H9 (cell line): ENCODE measurements at regions not wholly inside any gene's neighbourhood (a gene's known extent, or its start where the extent isn't known, plus 50 kb on each side); places are given as distances from the start of the nearest gene placed in this dataset.

Source experiments
- DNase-seq: peaks from one replicate; pipeline ENCODE4 v3.0.0-alpha.2; 2017
- H2AFZ ChIP-seq: one replicate; pipeline ENCODE4 v1.6.1; 2013; ENCODE audit warnings: mild to moderate bottlenecking, low read length, control low read depth, moderate library complexity
- H2AK5ac ChIP-seq: 2 replicates; pipeline ENCODE4 v1.6.1; 2013; ENCODE audit warnings: low read length, control low read depth, mixed read lengths; ENCODE audit not compliant: insufficient read length
- H2BK120ac ChIP-seq: one replicate; pipeline ENCODE4 v1.6.1; 2013; ENCODE audit warnings: low read depth, mild to moderate bottlenecking, low read length, control low read depth, inconsistent platforms; ENCODE audit not compliant: poor library complexity, severe bottlenecking
- H2BK12ac ChIP-seq: 2 replicates; pipeline ENCODE4 v1.6.1; 2013; ENCODE audit warnings: low read length, control low read depth, mixed read lengths, low read depth; ENCODE audit not compliant: insufficient read length
- H2BK15ac ChIP-seq: 2 replicates; pipeline ENCODE4 v1.6.1; 2013; ENCODE audit warnings: low read depth, low read length, control low read depth
- H2BK20ac ChIP-seq: one replicate; pipeline ENCODE4 v1.6.1; 2013; ENCODE audit warnings: low read depth, mild to moderate bottlenecking, low read length, control low read depth, inconsistent platforms; ENCODE audit not compliant: poor library complexity, severe bottlenecking
- H2BK5ac ChIP-seq: 2 replicates; pipeline ENCODE4 v1.6.1; 2013; ENCODE audit warnings: low read length, control low read depth, mixed read lengths; ENCODE audit not compliant: insufficient read length
- H3K14ac ChIP-seq: 2 replicates; pipeline ENCODE4 v1.6.1; 2013; ENCODE audit warnings: low read length, control low read depth; ENCODE audit not compliant: insufficient read depth
- H3K18ac ChIP-seq: 2 replicates; pipeline ENCODE4 v1.6.1; 2013; ENCODE audit warnings: low read depth, mild to moderate bottlenecking, mixed read lengths, low read length, control low read depth; ENCODE audit not compliant: insufficient read length
- H3K23ac ChIP-seq: 2 replicates; pipeline ENCODE4 v1.6.1; 2013; ENCODE audit warnings: low read length, control low read depth, mixed read lengths, low read depth; ENCODE audit not compliant: insufficient read length
- H3K23me2 ChIP-seq: 2 replicates; pipeline ENCODE4 v1.6.1; 2013; ENCODE audit warnings: low read depth, mild to moderate bottlenecking, mixed read lengths, low read length, control low read depth; ENCODE audit not compliant: insufficient read length, poor library complexity, severe bottlenecking
- H3K27ac ChIP-seq: 2 replicates; pipeline ENCODE4 v1.5.1; 2013; ENCODE audit warnings: low read length, control low read depth, mixed read lengths, low read depth; ENCODE audit not compliant: insufficient read length
- H3K27me3 ChIP-seq: 2 replicates; pipeline ENCODE4 v1.6.1; 2013; ENCODE audit warnings: low read length, control low read depth, inconsistent platforms; ENCODE audit not compliant: insufficient read depth
- H3K4ac ChIP-seq: 2 replicates; pipeline ENCODE4 v1.6.1; 2013; ENCODE audit warnings: low read depth, mild to moderate bottlenecking, control low read depth, inconsistent platforms, low read length, moderate library complexity
- H3K4me1 ChIP-seq: 2 replicates; pipeline ENCODE4 v1.6.1; 2013; ENCODE audit warnings: low read length, control low read depth, inconsistent platforms; ENCODE audit not compliant: insufficient read depth
- H3K4me2 ChIP-seq: 2 replicates; pipeline ENCODE4 v1.6.1; 2013; ENCODE audit warnings: low read length, control low read depth, mixed read lengths; ENCODE audit not compliant: insufficient read length, insufficient read depth
- H3K56ac ChIP-seq: 2 replicates; pipeline ENCODE4 v1.6.1; 2013; ENCODE audit warnings: low read depth, mild to moderate bottlenecking, mixed read lengths, low read length, control low read depth; ENCODE audit not compliant: insufficient read length
- H3K79me1 ChIP-seq: 2 replicates; pipeline ENCODE4 v1.6.1; 2013; ENCODE audit warnings: low read depth, mild to moderate bottlenecking, moderate library complexity, low read length, control low read depth, inconsistent platforms; ENCODE audit not compliant: insufficient read depth, poor library complexity, severe bottlenecking
- H3K79me2 ChIP-seq: 2 replicates; pipeline ENCODE4 v1.6.1; 2013; ENCODE audit warnings: low read length, control low read depth, inconsistent platforms; ENCODE audit not compliant: insufficient read depth
- H3K9ac ChIP-seq: 2 replicates; pipeline ENCODE4 v1.6.1; 2013; ENCODE audit warnings: low read length, control low read depth, mixed read lengths; ENCODE audit not compliant: insufficient read length; ENCODE audit errors: extremely low read depth
- H3K9me3 ChIP-seq: one replicate; pipeline ENCODE4 v1.6.1; 2013; ENCODE audit warnings: low read depth, low read length, inconsistent platforms; ENCODE audit not compliant: control insufficient read depth
- H3T11ph ChIP-seq: one replicate; pipeline ENCODE4 v1.6.1; 2013; ENCODE audit warnings: mild to moderate bottlenecking, low read length, control low read depth, inconsistent platforms
- H4K20me1 ChIP-seq: one replicate; pipeline ENCODE4 v1.6.1; 2013; ENCODE audit not compliant: control insufficient read depth, insufficient read length, insufficient read depth
- H4K5ac ChIP-seq: 2 replicates; pipeline ENCODE4 v1.6.1; 2013; ENCODE audit warnings: low read depth, mild to moderate bottlenecking, mixed read lengths, low read length, control low read depth; ENCODE audit not compliant: insufficient read length
- H4K8ac ChIP-seq: replicated peaks from 2 replicates; pipeline ENCODE4 v1.6.1; 2013; ENCODE audit warnings: low read length, control low read depth, mixed read lengths, low read depth; ENCODE audit not compliant: insufficient read length
- H4K91ac ChIP-seq: 2 replicates; pipeline ENCODE4 v1.6.1; 2013; ENCODE audit warnings: low read depth, mild to moderate bottlenecking, moderate library complexity, mixed read lengths, low read length, control low read depth; ENCODE audit not compliant: insufficient read length
- H3K27ac Mint-ChIP-seq, 3 experiments: 2 replicates in 2 of 3; 3 replicates in 1 of 3; pipeline ENCODE4 v1.8.0; 2020 to 2021; ENCODE audit warnings: mixed read lengths in 3 of 3, mild to moderate bottlenecking in 1 of 3, moderate library complexity in 1 of 3
- H3K27me3 Mint-ChIP-seq: 2 replicates; pipeline ENCODE4 v1.8.0; 2021; ENCODE audit warnings: low read depth, mild to moderate bottlenecking, moderate library complexity, mixed read lengths
- H3K36me3 Mint-ChIP-seq, 3 experiments: 2 replicates in 2 of 3; 3 replicates in 1 of 3; pipeline ENCODE4 v1.8.0; 2020 to 2021; ENCODE audit warnings: low read depth in 3 of 3, mixed read lengths in 3 of 3; ENCODE audit not compliant: insufficient read depth in 1 of 3
- H3K4me1 Mint-ChIP-seq, 2 experiments: 2 replicates each; pipeline ENCODE4 v1.8.0; 2020; ENCODE audit warnings: mixed read lengths in 2 of 2
- H3K4me3 Mint-ChIP-seq, 2 experiments: 2 replicates in 1 of 2; 3 replicates in 1 of 2; pipeline ENCODE4 v1.8.0; 2020 to 2021; ENCODE audit warnings: mild to moderate bottlenecking in 2 of 2, mixed read lengths in 2 of 2, moderate library complexity in 1 of 2
- H3K9me3 Mint-ChIP-seq, 2 experiments: 2 replicates in 1 of 2; 3 replicates in 1 of 2; pipeline ENCODE4 v1.8.0; 2020; ENCODE audit warnings: mild to moderate bottlenecking in 2 of 2, mixed read lengths in 2 of 2, moderate library complexity in 1 of 2
- CTCF ChIP-seq: fragments of 200-600 bp; sonication (generic); conservative IDR thresholded peaks from 3 replicates; pipeline ENCODE4 v1.8.0; 2021; ENCODE audit warnings: antibody characterized with exemption, mild to moderate bottlenecking
- whole genome bisulfite sequencing: extraction: QIAGEN DNeasy Blood & Tissue Kit; methylation state at CpG from one replicate; pipeline ENCODE4 v1.1.7; 2013; ENCODE audit warnings: missing lambda C conversion rate, low lambda C conversion rate, mixed read lengths; ENCODE audit not compliant: insufficient read length; ENCODE audit errors: extremely low coverage; 5-methylcytosine and 5-hydroxymethylcytosine counted together

- Histone ChIP-seq H3K18ac (no peak overlapping the region), H3K79me1 (no peaks in the 10 kb centered on the region), H3T11ph (no peak overlapping the region), H2BK15ac (no peak overlapping the region), H2BK5ac (no peak overlapping the region), H3K9me3 (no peaks in the 10 kb centered on the region), H2BK12ac (no peak overlapping the region), H3K56ac (no peak overlapping the region), H3K14ac (no peak overlapping the region), H3K4me1 (no peaks in the 10 kb centered on the region), H3K9ac (no peak overlapping the region), H4K8ac (no peak overlapping the region), H4K20me1 (no peaks in the 10 kb centered on the region), H2BK120ac (no peak overlapping the region), H2BK20ac (no peak overlapping the region), H3K23ac (no peak overlapping the region), H3K27ac (no peak overlapping the region), H4K5ac (no peak overlapping the region), H3K27me3 (no peaks in the 10 kb centered on the region), H2AFZ (no peak overlapping the region), H3K4me2 (no peak overlapping the region), H4K91ac (no peak overlapping the region), H3K23me2 (no peaks in the 10 kb centered on the region), H2AK5ac (no peak overlapping the region), H3K4ac (no peak overlapping the region), H3K79me2 (no peaks in the 10 kb centered on the region)
- no peaks in the 10 kb centered on the region; a peak in 1 of 7 replicates for H3K36me3 Mint-ChIP-seq
- no peak for TF ChIP-seq CTCF
- peaks cover 6 to 7% of the 10 kb centered on the region in 2 experiments; a peak in 3 of 5 replicates for H3K9me3 Mint-ChIP-seq
- no peaks in the 10 kb centered on the region for H3K27me3 Mint-ChIP-seq
- no peak for DNase-seq
- WGBS = no CpG with 5 or more reads among the region's 5 CpGs
- no peak overlapping the region for H3K27ac Mint-ChIP-seq
- H3K4me3 Mint-ChIP-seq = no peak overlapping the region
- H3K4me1 Mint-ChIP-seq = no peaks in the 10 kb centered on the region
These were observed 288.3 kb downstream of the TPBG start for GRCh38 chr6:82651845-82652335.
